Transverse colon (tissue), 4 donors: ENCODE measurements at regions not wholly inside any gene's neighbourhood (a gene's known extent, or its start where the extent isn't known, plus 50 kb on each side); places are given as distances from the start of the nearest gene placed in this dataset.

Experiments
- CTCF ChIP-seq, 5 experiments: fragments of 200-600 bp in 3 of 5; fragments of 450-650 bp in 2 of 5; sonication (generic) in 3 of 5; IDR thresholded peaks; 1 replicate in 2 of 5; 2 replicates in 3 of 5; pipeline ENCODE4 v1.5.1; 2016 to 2017; ENCODE audit warnings: antibody characterized with exemption in 5 of 5, inconsistent platforms in 3 of 5, mild to moderate bottlenecking in 2 of 5, moderate library complexity in 1 of 5
- EP300 ChIP-seq: sonication (generic); formaldehyde crosslinking; IDR thresholded peaks from one replicate; pipeline ENCODE4 v1.6.1; 2017; ENCODE audit warnings: antibody characterized with exemption, low read depth
- POLR2A ChIP-seq: fragments of 450-650 bp; IDR thresholded peaks from one replicate; pipeline ENCODE4 v1.6.1; 2016; ENCODE audit warnings: antibody characterized with exemption, mild to moderate bottlenecking, moderate library complexity
- POLR2AphosphoS5 ChIP-seq, 3 donors: sonication (generic); formaldehyde crosslinking; IDR thresholded peaks; one replicate each; pipeline ENCODE4 v1.6.1; 2016; ENCODE audit warnings: antibody characterized with exemption in 3 of 3

GRCh38 chr20:4449957-4450715 lies 201.0 kb upstream of the ADRA1D start:
- TF ChIP-seq CTCF (IDR thresholded peaks at IDR 0.05) (peak in 2 of 5 experiments; percentile 7 to 16), POLR2A (no peak), POLR2AphosphoS5 (IDR thresholded peaks at IDR 0.05) (no peak), EP300 (no peak)
